Keratinocyte (primary cell): ENCODE measurements at regions not wholly inside any gene's neighbourhood (a gene's known extent, or its start where the extent isn't known, plus 50 kb on each side); places are given as distances from the start of the nearest gene placed in this dataset.

Experiments
- EZH2 ChIP-seq: IDR thresholded peaks from one replicate; pipeline ENCODE4 v1.6.1; 2012; ENCODE audit warnings: inconsistent platforms, mild to moderate bottlenecking, low read length, moderate library complexity
- TF ChIP-seq, protein P1 (sequence below), 3 experiments: IDR thresholded peaks in 1 of 3; conservative IDR thresholded peaks in 1 of 3; optimal IDR thresholded peaks in 1 of 3; 2 replicates in 2 of 3; 3 replicates in 1 of 3; pipeline versions ENCODE3 to v1.5.1; 2011; ENCODE audit warnings: low read length in 3 of 3, mild to moderate bottlenecking in 3 of 3, moderate library complexity in 2 of 3, control low read depth in 1 of 3, inconsistent platforms in 1 of 3; ENCODE audit not compliant: insufficient read depth in 2 of 3; ENCODE audit errors: extremely low read depth in 1 of 3

DNA sequence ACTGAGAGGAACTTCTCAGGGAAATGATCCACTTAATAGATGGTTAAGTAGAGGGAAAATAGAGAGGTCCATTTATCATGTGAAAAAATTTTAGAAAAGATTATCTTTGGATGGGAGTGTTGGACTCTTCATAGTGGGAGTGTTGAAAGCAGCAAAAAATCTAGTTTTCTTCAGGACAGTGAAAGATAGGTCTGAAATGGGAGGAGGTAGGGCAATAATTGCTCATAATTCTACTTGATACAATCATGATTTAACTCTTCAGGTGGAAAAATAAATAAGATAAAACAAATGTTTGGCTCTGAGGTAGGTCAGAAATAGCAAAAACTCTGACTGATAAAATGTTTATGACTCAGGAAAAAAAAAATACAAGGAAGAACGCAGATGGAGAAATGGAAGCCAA lies 144.1 kb upstream of the DPH6 start:
- TF ChIP-seq, protein P1, sequence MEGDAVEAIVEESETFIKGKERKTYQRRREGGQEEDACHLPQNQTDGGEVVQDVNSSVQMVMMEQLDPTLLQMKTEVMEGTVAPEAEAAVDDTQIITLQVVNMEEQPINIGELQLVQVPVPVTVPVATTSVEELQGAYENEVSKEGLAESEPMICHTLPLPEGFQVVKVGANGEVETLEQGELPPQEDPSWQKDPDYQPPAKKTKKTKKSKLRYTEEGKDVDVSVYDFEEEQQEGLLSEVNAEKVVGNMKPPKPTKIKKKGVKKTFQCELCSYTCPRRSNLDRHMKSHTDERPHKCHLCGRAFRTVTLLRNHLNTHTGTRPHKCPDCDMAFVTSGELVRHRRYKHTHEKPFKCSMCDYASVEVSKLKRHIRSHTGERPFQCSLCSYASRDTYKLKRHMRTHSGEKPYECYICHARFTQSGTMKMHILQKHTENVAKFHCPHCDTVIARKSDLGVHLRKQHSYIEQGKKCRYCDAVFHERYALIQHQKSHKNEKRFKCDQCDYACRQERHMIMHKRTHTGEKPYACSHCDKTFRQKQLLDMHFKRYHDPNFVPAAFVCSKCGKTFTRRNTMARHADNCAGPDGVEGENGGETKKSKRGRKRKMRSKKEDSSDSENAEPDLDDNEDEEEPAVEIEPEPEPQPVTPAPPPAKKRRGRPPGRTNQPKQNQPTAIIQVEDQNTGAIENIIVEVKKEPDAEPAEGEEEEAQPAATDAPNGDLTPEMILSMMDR (optimal IDR thresholded peaks at IDR 0.05 in 1 of 3, IDR thresholded peaks at IDR 0.05 in 1 of 3, conservative IDR thresholded peaks at IDR 0.05 in 1 of 3; ENCODE audit: extremely low read depth in 1 of 3, insufficient read depth in 2 of 3, low read length in 3 of 3), result no peak
- TF ChIP-seq EZH2, result no peak
